CD4-positive, alpha-beta T cell (primary cell): ENCODE measurements at regions not wholly inside any gene's neighbourhood (a gene's known extent, or its start where the extent isn't known, plus 50 kb on each side); places are given as distances from the start of the nearest gene placed in this dataset.

Source experiments
- ATAC-seq: fragments of 200-7000 bp; cut with Tn5 transposase; one replicate; pipeline ENCODE4 v1.10.0; 2022; ENCODE audit warnings: mild to moderate bottlenecking; ENCODE audit not compliant: poor library complexity
- CTCF ChIA-PET: fragments of 350-600 bp; sonication (Branson Sonifier 250); formaldehyde crosslinking; loops from one replicate; lab custom pipeline; 2021; ENCODE audit warnings: antibody characterized with exemption, inconsistent platforms; lab: Charles Lee
- POLR2A ChIA-PET: fragments of 350-600 bp; sonication (Branson Sonifier 250); formaldehyde crosslinking; loops from one replicate; lab custom pipeline; 2021; ENCODE audit warnings: antibody characterized with exemption, inconsistent platforms; lab: Charles Lee
- DNase-seq, 14 experiments: peaks; one replicate each; pipeline ENCODE4 v3.0.0-alpha.2; 2013 to 2020; ENCODE audit warnings: mixed read lengths in 2 of 14
- H3K27ac ChIP-seq, 2 donors: one replicate each; pipeline versions ENCODE4 v1.5.1 to v1.7.0; 2013; ENCODE audit warnings: low read length in 2 of 2, low read depth in 1 of 2, mild to moderate bottlenecking in 1 of 2
- H3K27me3 ChIP-seq, 2 experiments: 1 replicate in 1 of 2; 2 replicates in 1 of 2; pipeline versions ENCODE4 v1.6.1 to v1.7.0; 2013; ENCODE audit warnings: low read length in 2 of 2, control low read depth in 1 of 2, mild to moderate bottlenecking in 1 of 2, moderate library complexity in 1 of 2; ENCODE audit not compliant: insufficient read depth in 2 of 2, control insufficient read depth in 1 of 2
- H3K36me3 ChIP-seq: one replicate; pipeline ENCODE4 v1.6.1; 2013; ENCODE audit warnings: low read length, control low read depth; ENCODE audit not compliant: insufficient read depth
- H3K4me1 ChIP-seq: one replicate; pipeline ENCODE4 v1.6.1; 2013; ENCODE audit warnings: low read length, control low read depth; ENCODE audit not compliant: insufficient read depth
- H3K4me3 ChIP-seq: one replicate; pipeline ENCODE4 v1.5.1; 2013; ENCODE audit warnings: mild to moderate bottlenecking, low read length, moderate library complexity
- H3K9me3 ChIP-seq, 2 experiments: 1 replicate in 1 of 2; 2 replicates in 1 of 2; pipeline versions ENCODE4 v1.6.1 to v1.7.0; 2013; ENCODE audit warnings: low read length in 2 of 2, mild to moderate bottlenecking in 2 of 2, control low read depth in 1 of 2, moderate library complexity in 1 of 2; ENCODE audit not compliant: control insufficient read depth in 1 of 2, insufficient read depth in 1 of 2
- H3K27ac Mint-ChIP-seq: one replicate; pipeline ENCODE4 v1.8.0; 2020; ENCODE audit warnings: mixed read lengths
- H3K27me3 Mint-ChIP-seq: one replicate; pipeline ENCODE4 v1.8.0; 2021; ENCODE audit warnings: mixed read lengths
- H3K36me3 Mint-ChIP-seq: one replicate; pipeline ENCODE4 v1.8.0; 2021; ENCODE audit warnings: low read depth, mixed read lengths
- H3K4me1 Mint-ChIP-seq: one replicate; pipeline ENCODE4 v1.8.0; 2021; ENCODE audit warnings: low read depth, mixed read lengths
- H3K4me3 Mint-ChIP-seq: one replicate; pipeline ENCODE4 v1.8.0; 2020; ENCODE audit warnings: mild to moderate bottlenecking, mixed read lengths
- H3K9me3 Mint-ChIP-seq: one replicate; pipeline ENCODE4 v1.8.0; 2020; ENCODE audit warnings: mixed read lengths
- intact Hi-C, 2 experiments: fragments of 100-400 bp; cut with DNase I in 1 of 2; cut with micrococcal nuclease in 1 of 2; formaldehyde crosslinking; loops; one replicate each; pipeline versions ENCODE4 v1.15.1 to v1.9.0; 2023 to 2025; cut with DNase I, micrococcal nuclease
- TF ChIP-seq, protein P1 (sequence below): fragments of 200-600 bp; IDR thresholded peaks from one replicate; pipeline ENCODE4 v1.8.0; 2022; ENCODE audit warnings: antibody characterized with exemption, mild to moderate bottlenecking

DNA sequence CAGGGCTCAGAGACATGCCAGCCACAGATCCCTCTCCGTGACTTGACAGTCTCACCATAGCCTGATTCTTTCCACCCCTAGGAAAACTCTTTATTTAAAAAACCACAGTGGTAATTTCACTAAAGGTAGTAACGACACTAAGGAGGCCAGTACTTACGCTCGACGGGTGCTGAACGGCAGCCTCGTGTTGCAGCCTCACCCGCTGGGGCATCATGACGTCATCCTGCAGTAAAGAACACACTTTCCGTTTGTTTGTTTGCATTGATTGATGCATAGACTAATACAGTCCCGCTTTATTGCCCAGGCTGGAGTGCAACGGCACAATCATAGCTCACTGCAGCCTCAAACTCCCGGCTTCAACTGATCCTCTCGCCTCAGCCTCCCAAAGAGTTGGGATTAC, 65.1 kb upstream of the METRNL start:
- DNase-seq (no peak), ATAC-seq (no peak)
- Histone ChIP-seq H3K4me3 (no peak overlapping the region), H3K4me1 (no peaks in the 10 kb centered on the region), H3K27ac (no peak overlapping the region), H3K27me3 (no peaks in the 10 kb centered on the region), H3K36me3 (no peaks in the 10 kb centered on the region), H3K9me3 (peaks cover 0 to 9% of the 10 kb centered on the region in 2 experiments)
- Mint-ChIP-seq H3K36me3 (peaks cover 5% of the 10 kb centered on the region), H3K27ac (no peak overlapping the region), H3K4me3 (no peak overlapping the region), H3K9me3 (no peaks in the 10 kb centered on the region), H3K27me3 (no peaks in the 10 kb centered on the region), H3K4me1 (no peaks in the 10 kb centered on the region)
- intact Hi-C loops, result no loop called here
- CTCF ChIA-PET, result no interaction called here
- TF ChIP-seq, protein P1, sequence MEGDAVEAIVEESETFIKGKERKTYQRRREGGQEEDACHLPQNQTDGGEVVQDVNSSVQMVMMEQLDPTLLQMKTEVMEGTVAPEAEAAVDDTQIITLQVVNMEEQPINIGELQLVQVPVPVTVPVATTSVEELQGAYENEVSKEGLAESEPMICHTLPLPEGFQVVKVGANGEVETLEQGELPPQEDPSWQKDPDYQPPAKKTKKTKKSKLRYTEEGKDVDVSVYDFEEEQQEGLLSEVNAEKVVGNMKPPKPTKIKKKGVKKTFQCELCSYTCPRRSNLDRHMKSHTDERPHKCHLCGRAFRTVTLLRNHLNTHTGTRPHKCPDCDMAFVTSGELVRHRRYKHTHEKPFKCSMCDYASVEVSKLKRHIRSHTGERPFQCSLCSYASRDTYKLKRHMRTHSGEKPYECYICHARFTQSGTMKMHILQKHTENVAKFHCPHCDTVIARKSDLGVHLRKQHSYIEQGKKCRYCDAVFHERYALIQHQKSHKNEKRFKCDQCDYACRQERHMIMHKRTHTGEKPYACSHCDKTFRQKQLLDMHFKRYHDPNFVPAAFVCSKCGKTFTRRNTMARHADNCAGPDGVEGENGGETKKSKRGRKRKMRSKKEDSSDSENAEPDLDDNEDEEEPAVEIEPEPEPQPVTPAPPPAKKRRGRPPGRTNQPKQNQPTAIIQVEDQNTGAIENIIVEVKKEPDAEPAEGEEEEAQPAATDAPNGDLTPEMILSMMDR, result no peak
- POLR2A ChIA-PET, result no interaction called here

DNA sequence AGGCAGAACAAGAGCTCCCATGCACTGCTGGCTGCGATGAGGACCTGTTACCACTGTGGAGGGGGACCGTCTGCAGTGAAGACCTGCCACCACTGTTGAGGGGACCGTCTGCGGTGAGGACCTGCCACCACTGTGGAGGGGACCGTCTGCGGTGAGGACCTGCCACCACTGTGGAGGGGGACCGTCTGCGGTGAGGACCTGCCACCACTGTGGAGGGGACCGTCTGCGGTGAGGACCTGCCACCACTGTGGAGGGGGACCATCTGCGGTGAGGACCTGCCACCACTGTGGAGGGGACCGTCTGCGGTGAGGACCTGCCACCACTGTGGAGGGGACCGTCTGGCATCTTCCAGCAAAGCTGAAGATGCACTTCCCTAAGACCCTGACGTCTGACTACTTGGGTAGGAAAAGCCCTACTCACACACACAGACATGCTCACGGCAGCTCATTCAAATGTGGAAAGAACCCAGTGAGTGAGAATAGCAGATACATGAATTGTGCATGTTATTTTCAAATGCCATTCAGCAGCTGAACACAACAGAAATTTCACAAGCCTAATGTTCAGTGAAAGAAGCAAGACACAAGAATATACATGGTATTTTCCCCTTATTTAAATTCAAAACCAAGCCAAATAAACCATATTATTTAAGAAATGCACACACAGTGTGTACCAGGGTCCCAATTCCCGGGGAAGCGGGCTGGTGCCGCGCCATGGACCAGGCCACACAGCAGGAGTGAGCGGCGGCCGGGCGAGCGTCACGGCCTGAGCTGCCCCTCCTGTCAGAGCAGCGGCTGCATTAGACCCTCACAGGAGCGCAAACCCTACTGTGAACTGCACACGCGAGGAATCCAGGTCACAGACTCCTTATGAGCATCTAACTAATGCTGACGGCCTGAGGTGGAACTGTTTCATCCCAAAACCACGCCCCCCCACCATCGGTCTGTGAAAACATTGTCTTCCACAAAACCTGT, 64.2 kb upstream of the METRNL start:
- ATAC-seq (no peak), DNase-seq (no peak)
- no peak overlapping the region for H3K27ac Mint-ChIP-seq
- CTCF ChIA-PET, result no interaction called here
- no peaks in the 10 kb centered on the region for H3K36me3 ChIP-seq
- TF ChIP-seq, protein P1, result no peak
- H3K27ac ChIP-seq, result no peak overlapping the region
- POLR2A ChIA-PET, result no interaction called here
- no peak overlapping the region for H3K4me3 Mint-ChIP-seq
- H3K4me1 Mint-ChIP-seq, result no peaks in the 10 kb centered on the region
- H3K27me3 ChIP-seq, result no peaks in the 10 kb centered on the region
- no peaks in the 10 kb centered on the region for H3K4me1 ChIP-seq
- H3K9me3 Mint-ChIP-seq, result no peaks in the 10 kb centered on the region
- peaks cover 0 to 9% of the 10 kb centered on the region in 2 experiments for H3K9me3 ChIP-seq
- intact Hi-C loops, result no loop called here
- peaks cover 5% of the 10 kb centered on the region for H3K36me3 Mint-ChIP-seq
- no peak overlapping the region for H3K4me3 ChIP-seq
- H3K27me3 Mint-ChIP-seq, result no peaks in the 10 kb centered on the region

DNA sequence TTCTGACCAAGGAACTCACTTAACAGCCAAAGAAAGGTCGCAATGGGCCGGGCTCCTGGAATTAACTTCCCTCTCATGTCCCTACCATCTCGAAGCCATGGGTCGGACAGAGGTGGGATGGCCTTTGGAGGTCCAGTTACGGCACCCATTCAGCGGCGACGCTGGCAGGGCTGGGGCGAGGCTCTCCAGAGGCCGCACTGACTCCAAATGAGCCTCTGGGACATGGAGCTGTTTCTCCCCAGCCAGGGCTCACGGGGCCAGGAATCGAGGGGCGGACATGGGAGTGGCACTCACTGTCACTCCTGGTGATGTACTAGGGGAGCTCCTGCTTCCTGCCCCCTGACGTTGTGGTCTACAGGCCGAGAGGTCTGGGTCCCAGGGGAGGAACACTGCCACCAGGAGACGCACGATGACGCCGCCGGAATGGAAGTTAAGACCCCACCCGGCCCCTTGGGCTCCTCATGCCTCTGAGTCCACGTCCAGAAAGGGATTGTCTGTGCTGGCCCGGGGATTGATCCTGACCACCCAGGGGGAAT, 60.7 kb upstream of the METRNL start:
- Histone ChIP-seq H3K27me3 (no peaks in the 10 kb centered on the region), H3K9me3 (peaks cover 0 to 9% of the 10 kb centered on the region in 2 experiments), H3K27ac (no peak overlapping the region), H3K4me3 (no peak overlapping the region), H3K4me1 (peaks cover 3% of the 10 kb centered on the region), H3K36me3 (peaks cover 2% of the 10 kb centered on the region)
- intact Hi-C loops, result no loop called here
- no peaks in the 10 kb centered on the region for H3K4me1 Mint-ChIP-seq
- no peaks in the 10 kb centered on the region for H3K27me3 Mint-ChIP-seq
- H3K27ac Mint-ChIP-seq, result no peak overlapping the region
- H3K4me3 Mint-ChIP-seq, result no peak overlapping the region
- ATAC-seq (no peak), DNase-seq (no peak)
- CTCF ChIA-PET, result no interaction called here
- H3K36me3 Mint-ChIP-seq, result peaks cover 5% of the 10 kb centered on the region
- no peaks in the 10 kb centered on the region for H3K9me3 Mint-ChIP-seq
- TF ChIP-seq, protein P1, result no peak
- POLR2A ChIA-PET, result no interaction called here
